MG63 (cell line): ENCODE measurements at regions not wholly inside any gene's neighbourhood (a gene's known extent, or its start where the extent isn't known, plus 50 kb on each side); places are given as distances from the start of the nearest gene placed in this dataset.

Source experiments
- DNase-seq: peaks from one replicate; pipeline ENCODE4 v3.0.0-alpha.2; 2020
- H3K27me3 ChIP-seq: fragments of 250-450 bp; sonication (Bioruptor Pico); 2 replicates; pipeline ENCODE4 v1.5.1; 2020; ENCODE audit warnings: mild to moderate bottlenecking, moderate library complexity
- H3K36me3 ChIP-seq: fragments of 250-450 bp; sonication (Bioruptor Pico); 2 replicates; pipeline ENCODE4 v1.5.1; 2020; ENCODE audit warnings: mild to moderate bottlenecking, moderate library complexity
- H3K4me3 ChIP-seq: fragments of 250-450 bp; sonication (Bioruptor Pico); 2 replicates; pipeline ENCODE4 v1.5.1; 2020; ENCODE audit warnings: mild to moderate bottlenecking, moderate library complexity
- H3K9me3 ChIP-seq: fragments of 250-450 bp; sonication (Bioruptor Pico); 2 replicates; pipeline ENCODE4 v1.5.1; 2020; ENCODE audit warnings: mild to moderate bottlenecking, moderate library complexity

DNA sequence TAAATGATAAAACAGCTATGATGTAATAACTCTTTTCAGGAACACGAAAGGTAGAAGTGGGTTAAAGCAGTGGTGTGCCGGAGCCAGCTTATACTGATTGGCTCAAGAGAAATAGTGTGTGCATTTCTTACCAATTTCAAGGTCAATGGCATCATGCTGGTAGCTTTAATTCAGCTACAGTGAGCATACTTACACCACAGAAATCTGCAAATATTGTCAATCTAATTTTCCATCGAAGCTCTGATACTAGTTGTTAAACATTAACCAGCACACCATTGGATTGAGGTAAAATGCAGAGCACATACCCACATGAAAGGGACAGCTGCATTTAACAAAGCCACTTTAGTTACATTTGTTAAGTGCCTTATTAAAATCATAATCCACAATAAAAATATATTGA, 225.7 kb downstream of the KCNC2 start:
- Histone ChIP-seq H3K9me3 (no peaks in the 10 kb centered on the region), H3K4me3 (no peak overlapping the region), H3K36me3 (no peaks in the 10 kb centered on the region), H3K27me3 (no peaks in the 10 kb centered on the region)
- DNase-seq: no peak

- Histone ChIP-seq H3K4me3 (no peak overlapping the region), H3K9me3 (no peaks in the 10 kb centered on the region), H3K27me3 (no peaks in the 10 kb centered on the region), H3K36me3 (no peaks in the 10 kb centered on the region)
- no peak for DNase-seq
Measured at GRCh38 chr12:74984631-74985030, 225.0 kb downstream of the KCNC2 start.

DNA sequence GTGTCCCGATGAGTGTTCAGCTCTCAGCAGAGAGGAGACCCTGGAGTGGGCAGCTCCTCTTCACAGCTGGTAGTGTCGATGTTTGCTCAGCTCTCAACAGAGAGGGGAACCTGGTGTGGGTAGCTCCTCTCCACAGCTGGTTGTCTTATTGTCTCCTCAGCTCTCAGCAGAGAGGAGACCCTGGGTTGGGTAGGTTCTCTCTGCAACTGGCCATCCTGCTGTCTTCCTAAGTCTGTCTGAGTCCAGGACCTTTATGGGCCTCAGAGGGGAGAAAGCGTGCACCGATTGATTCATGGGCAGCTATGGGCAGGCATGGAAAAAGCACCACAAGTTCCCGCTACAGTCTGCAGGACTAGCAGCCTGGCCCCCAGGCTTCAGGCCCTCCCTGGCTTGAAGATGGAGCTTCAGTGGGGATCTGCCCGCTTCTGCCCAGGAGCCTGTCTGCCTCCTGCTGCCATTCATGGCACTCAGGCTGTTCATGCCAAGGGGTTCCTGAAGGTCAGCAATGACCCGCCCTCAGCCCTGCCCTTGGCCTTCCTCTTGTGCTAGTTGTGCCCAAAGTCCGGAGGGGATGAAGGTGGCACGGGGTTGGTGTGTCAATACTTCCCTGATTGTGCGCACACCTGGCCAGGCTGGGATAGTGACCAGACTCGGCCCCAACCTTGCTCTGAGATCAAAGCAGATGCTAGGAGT, 224.2 kb downstream of the KCNC2 start:
- no peak for DNase-seq
- Histone ChIP-seq H3K36me3 (no peaks in the 10 kb centered on the region), H3K9me3 (no peaks in the 10 kb centered on the region), H3K4me3 (no peak overlapping the region), H3K27me3 (no peaks in the 10 kb centered on the region)

GRCh38 chr12:74985986-74986319, 223.7 kb downstream of the KCNC2 start:
- no peak overlapping the region for H3K4me3 ChIP-seq
- H3K36me3 ChIP-seq: no peaks in the 10 kb centered on the region
- H3K9me3 ChIP-seq: no peaks in the 10 kb centered on the region
- DNase-seq: no peak
- H3K27me3 ChIP-seq: no peaks in the 10 kb centered on the region

DNA sequence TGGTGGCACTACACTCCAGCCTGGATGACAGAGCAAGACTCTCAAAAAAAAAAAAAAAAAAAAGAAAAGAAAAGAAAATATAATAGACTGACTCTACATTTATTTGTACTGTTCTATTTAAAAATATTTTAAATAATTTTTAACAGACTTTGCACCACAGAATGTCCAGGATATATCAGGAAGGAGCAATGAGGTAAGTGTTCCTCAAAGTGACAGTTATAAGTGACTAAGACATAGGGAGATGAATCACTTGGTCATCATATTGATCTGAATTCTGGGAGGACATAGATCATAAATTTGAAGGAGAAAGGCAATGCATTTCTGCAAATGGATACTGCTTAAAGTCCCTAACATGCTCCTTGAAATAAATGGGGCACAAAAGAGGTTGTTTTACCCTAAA, 221.5 kb downstream of the KCNC2 start:
- Histone ChIP-seq H3K27me3 (no peaks in the 10 kb centered on the region), H3K4me3 (no peak overlapping the region), H3K36me3 (no peaks in the 10 kb centered on the region), H3K9me3 (no peaks in the 10 kb centered on the region)
- DNase-seq: no peak
